Ovary (tissue), 3 donors: ENCODE measurements at regions not wholly inside any gene's neighbourhood (a gene's known extent, or its start where the extent isn't known, plus 50 kb on each side); places are given as distances from the start of the nearest gene placed in this dataset.

ENCODE experiments used
- CTCF ChIP-seq, 3 donors: fragments of 450-650 bp in 2 of 3; fragments of 200-600 bp in 1 of 3; IDR thresholded peaks; one replicate each; pipeline versions ENCODE4 v1.5.1 to v1.8.0; 2016 to 2022; ENCODE audit warnings: antibody characterized with exemption in 3 of 3, mild to moderate bottlenecking in 1 of 3
- EP300 ChIP-seq: sonication (generic); formaldehyde crosslinking; IDR thresholded peaks from one replicate; pipeline ENCODE4 v1.6.1; 2017; ENCODE audit warnings: antibody characterized with exemption
- POLR2A ChIP-seq: fragments of 450-650 bp; IDR thresholded peaks from one replicate; pipeline ENCODE4 v1.6.1; 2017; ENCODE audit warnings: antibody characterized with exemption, mild to moderate bottlenecking, moderate library complexity
- donor health status: DM: no; HTN: no; CAD: no.

DNA sequence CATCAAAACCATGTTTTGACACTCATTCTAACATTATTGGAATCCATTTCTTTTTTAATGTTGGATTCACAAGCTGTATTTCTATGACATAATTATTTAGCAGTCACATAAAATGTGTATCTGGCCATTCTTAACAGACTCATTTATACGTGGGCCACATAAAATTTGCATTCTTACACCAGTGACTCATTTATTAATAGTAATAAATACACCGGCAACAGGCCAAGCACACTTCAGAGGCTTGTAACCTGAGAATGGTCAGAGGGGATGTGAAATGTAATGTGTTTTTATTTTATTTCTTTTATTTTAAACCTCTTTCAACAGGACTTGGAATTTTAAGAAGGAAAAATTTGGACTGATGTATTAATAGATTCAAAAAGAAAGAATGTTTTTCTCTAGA, 384.9 kb upstream of the RARB start:
- TF ChIP-seq CTCF (IDR thresholded peaks at IDR 0.05) (no peak), EP300 (no peak), POLR2A (no peak)
